Keratinocyte (primary cell): ENCODE measurements at regions not wholly inside any gene's neighbourhood (a gene's known extent, or its start where the extent isn't known, plus 50 kb on each side); places are given as distances from the start of the nearest gene placed in this dataset.

ENCODE experiments used
- DNase-seq: peaks from one replicate; pipeline ENCODE4 v3.0.0-alpha.2; 2011; ENCODE audit warnings: low read depth, missing footprints, low spot score
- FAIRE-seq: peaks from 2 replicates; lab custom pipeline; 2011; peaks lifted over from hg19 to GRCh38; lab: Jason Lieb, UNC
- H2AFZ ChIP-seq: 2 replicates; pipeline ENCODE4 v1.6.0; 2012; ENCODE audit warnings: low read length, control low read depth, inconsistent platforms; ENCODE audit not compliant: control insufficient read depth
- H3K27ac ChIP-seq: 2 replicates; pipeline ENCODE4 v1.5.1; 2011; ENCODE audit warnings: low read length; ENCODE audit not compliant: control insufficient read depth, insufficient read depth
- H3K27me3 ChIP-seq: 3 replicates; pipeline ENCODE4 v1.6.0; 2011; ENCODE audit warnings: low read length; ENCODE audit not compliant: control insufficient read depth, insufficient read depth; ENCODE audit errors: extremely low read depth
- H3K36me3 ChIP-seq, 2 experiments: 2 replicates in 1 of 2; 3 replicates in 1 of 2; pipeline ENCODE4 v1.5.1; 2011; ENCODE audit warnings: low read length in 2 of 2, mild to moderate bottlenecking in 1 of 2; ENCODE audit not compliant: control insufficient read depth in 2 of 2, insufficient read depth in 2 of 2; ENCODE audit errors: extremely low read depth in 1 of 2
- H3K4me1 ChIP-seq: 3 replicates; pipeline ENCODE4 v1.5.1; 2011; ENCODE audit warnings: low read length; ENCODE audit not compliant: control insufficient read depth, insufficient read depth; ENCODE audit errors: extremely low read depth
- H3K4me2 ChIP-seq: 3 replicates; pipeline ENCODE4 v1.6.0; 2011; ENCODE audit warnings: low read depth, low read length; ENCODE audit not compliant: control insufficient read depth, insufficient read depth; ENCODE audit errors: extremely low read depth
- H3K4me3 ChIP-seq, 3 experiments: fragments of 200-600 bp in 1 of 3; sonication (generic) in 1 of 3; 2 replicates in 2 of 3; 3 replicates in 1 of 3; pipeline ENCODE4 v1.5.1; 2011 to 2016; ENCODE audit warnings: low read length in 3 of 3, mild to moderate bottlenecking in 3 of 3, control low read depth in 2 of 3, inconsistent platforms in 1 of 3, low read depth in 1 of 3, mixed read lengths in 1 of 3, mixed run types in 1 of 3, moderate library complexity in 1 of 3; ENCODE audit not compliant: control insufficient read depth in 2 of 3, insufficient read depth in 2 of 3; ENCODE audit errors: extremely low read depth in 1 of 3
- H3K79me2 ChIP-seq: 2 replicates; pipeline ENCODE4 v1.6.0; 2012; ENCODE audit warnings: low read length; ENCODE audit not compliant: control insufficient read depth, insufficient read depth
- H3K9ac ChIP-seq: 3 replicates; pipeline ENCODE4 v1.6.0; 2011; ENCODE audit warnings: low read length; ENCODE audit not compliant: control insufficient read depth, insufficient read depth; ENCODE audit errors: extremely low read depth
- H3K9me1 ChIP-seq: 3 replicates; pipeline ENCODE4 v1.6.0; 2011; ENCODE audit warnings: low read length; ENCODE audit not compliant: control insufficient read depth, insufficient read depth; ENCODE audit errors: extremely low read depth
- H3K9me3 ChIP-seq: 2 replicates; pipeline ENCODE4 v1.5.1; 2012; ENCODE audit warnings: low read depth, low read length; ENCODE audit not compliant: control insufficient read depth
- H4K20me1 ChIP-seq: 3 replicates; pipeline ENCODE4 v1.6.0; 2011; ENCODE audit warnings: low read length; ENCODE audit not compliant: control insufficient read depth, insufficient read depth; ENCODE audit errors: extremely low read depth
- CTCF ChIP-seq, 3 experiments: IDR thresholded peaks in 1 of 3; conservative IDR thresholded peaks in 1 of 3; optimal IDR thresholded peaks in 1 of 3; 2 replicates in 2 of 3; 3 replicates in 1 of 3; pipeline versions ENCODE3 to v1.5.1; 2011; ENCODE audit warnings: low read length in 3 of 3, mild to moderate bottlenecking in 3 of 3, moderate library complexity in 2 of 3, control low read depth in 1 of 3, inconsistent platforms in 1 of 3; ENCODE audit not compliant: insufficient read depth in 2 of 3; ENCODE audit errors: extremely low read depth in 1 of 3
- EZH2 ChIP-seq: IDR thresholded peaks from one replicate; pipeline ENCODE4 v1.6.1; 2012; ENCODE audit warnings: inconsistent platforms, mild to moderate bottlenecking, low read length, moderate library complexity
- dilution Hi-C: fragments of 300-500 bp; cut with MboI; formaldehyde crosslinking; loops from one replicate; pipeline ENCODE4 v1.7.0; 2020; ENCODE audit warnings: low sequenced_read_pairs; ENCODE audit not compliant: extremely low pct_ligation_motif_present

GRCh38 chr9:82616545-82616944, 446.4 kb downstream of the RASEF start:
- H3K4me1 ChIP-seq, result no peaks in the 10 kb centered on the region
- DNase-seq (no peak), FAIRE-seq (no peak)
- H3K9me1 ChIP-seq, result no peaks in the 10 kb centered on the region
- no peaks in the 10 kb centered on the region for H4K20me1 ChIP-seq
- TF ChIP-seq CTCF (optimal IDR thresholded peaks at IDR 0.05 in 1 of 3, IDR thresholded peaks at IDR 0.05 in 1 of 3, conservative IDR thresholded peaks at IDR 0.05 in 1 of 3; ENCODE audit: extremely low read depth in 1 of 3, insufficient read depth in 2 of 3, low read length in 3 of 3), result no peak
- no peak for TF ChIP-seq EZH2
- no peak overlapping the region for H3K9ac ChIP-seq
- H3K27ac ChIP-seq, result no peak overlapping the region
- H2AFZ ChIP-seq, result no peak overlapping the region
- H3K4me2 ChIP-seq, result no peak overlapping the region
- dilution Hi-C loops, result no loop called here
- H3K4me3 ChIP-seq, result no peak overlapping the region
- H3K9me3 ChIP-seq, result no peaks in the 10 kb centered on the region
- H3K27me3 ChIP-seq, result no peaks in the 10 kb centered on the region
- H3K79me2 ChIP-seq, result no peaks in the 10 kb centered on the region
- no peaks in the 10 kb centered on the region for H3K36me3 ChIP-seq

GRCh38 chr9:82621447-82621846, 441.5 kb downstream of the RASEF start:
- no peak overlapping the region for H3K4me3 ChIP-seq
- H3K27me3 ChIP-seq, result no peaks in the 10 kb centered on the region
- no peaks in the 10 kb centered on the region for H3K36me3 ChIP-seq
- H3K4me1 ChIP-seq, result no peaks in the 10 kb centered on the region
- no peak overlapping the region for H3K4me2 ChIP-seq
- no peaks in the 10 kb centered on the region for H4K20me1 ChIP-seq
- no peak overlapping the region for H2AFZ ChIP-seq
- H3K27ac ChIP-seq, result no peak overlapping the region
- H3K9me1 ChIP-seq, result no peaks in the 10 kb centered on the region
- TF ChIP-seq EZH2 (no peak), CTCF (optimal IDR thresholded peaks at IDR 0.05 in 1 of 3, IDR thresholded peaks at IDR 0.05 in 1 of 3, conservative IDR thresholded peaks at IDR 0.05 in 1 of 3; ENCODE audit: extremely low read depth in 1 of 3, insufficient read depth in 2 of 3, low read length in 3 of 3) (no peak)
- H3K9ac ChIP-seq, result no peak overlapping the region
- dilution Hi-C loops, result no loop called here
- FAIRE-seq (no peak), DNase-seq (no peak)
- no peaks in the 10 kb centered on the region for H3K79me2 ChIP-seq
- H3K9me3 ChIP-seq, result no peaks in the 10 kb centered on the region
